NCI-H2227 (cell line): ENCODE measurements at regions not wholly inside any gene's neighbourhood (a gene's known extent, or its start where the extent isn't known, plus 50 kb on each side); places are given as distances from the start of the nearest gene placed in this dataset.
A peak's percentile ranks its signal among the peaks of the same experiment; 100 is the strongest.

Source experiments
- DNase-seq: peaks from one replicate; lab custom pipeline; 2025; ENCODE audit not compliant: unreplicated experiment; lab: John Stamatoyannopoulos, UW

- DNase-seq: peak; percentile 10
Observed at GRCh38 chr2:223368481-223368880, 233.7 kb downstream of the SCG2 start.

GRCh38 chr2:223369889-223370288 is 232.3 kb downstream of the SCG2 start:
- no peak for DNase-seq

- DNase-seq: no peak
Observed at GRCh38 chr2:223383315-223383714, 218.8 kb downstream of the SCG2 start.

GRCh38 chr2:223386189-223386588 is 216.0 kb downstream of the SCG2 start:
- DNase-seq: no peak

- no peak for DNase-seq
Observed at GRCh38 chr2:223386984-223387383, 215.2 kb downstream of the SCG2 start.

- DNase-seq: no peak
Observed at GRCh38 chr2:223389624-223390023, 212.5 kb downstream of the SCG2 start.

- DNase-seq: no peak
Observed at GRCh38 chr2:223396993-223397392, 205.2 kb downstream of the SCG2 start.

GRCh38 chr2:223399357-223399957 is 202.7 kb downstream of the SCG2 start:
- no peak for DNase-seq

GRCh38 chr2:223404616-223405015 is 197.5 kb downstream of the SCG2 start:
- DNase-seq: no peak

- no peak for DNase-seq
Observed at GRCh38 chr2:223414646-223415045, 187.5 kb downstream of the SCG2 start.

GRCh38 chr2:223415071-223415470 is 187.1 kb downstream of the SCG2 start:
- DNase-seq: no peak

- no peak for DNase-seq
Observed at GRCh38 chr2:223416815-223417610, 185.1 kb downstream of the SCG2 start.

- no peak for DNase-seq
Observed at GRCh38 chr2:223418131-223418530, 184.0 kb downstream of the SCG2 start.

- DNase-seq: no peak
Observed at GRCh38 chr2:223418604-223419199, 183.5 kb downstream of the SCG2 start.

- no peak for DNase-seq
Observed at GRCh38 chr2:223420048-223420447, 182.1 kb downstream of the SCG2 start.

- DNase-seq: no peak
Observed at GRCh38 chr2:223431479-223431878, 170.7 kb downstream of the SCG2 start.

- no peak for DNase-seq
Observed at GRCh38 chr2:223433461-223433860, 168.7 kb downstream of the SCG2 start.

- no peak for DNase-seq
Observed at GRCh38 chr2:223437788-223438187, 164.4 kb downstream of the SCG2 start.

- DNase-seq: no peak
Observed at GRCh38 chr2:223439184-223439583, 163.0 kb downstream of the SCG2 start.

- DNase-seq: no peak
Observed at GRCh38 chr2:223439786-223440185, 162.4 kb downstream of the SCG2 start.

- DNase-seq: no peak
Observed at GRCh38 chr2:223442847-223443246, 159.3 kb downstream of the SCG2 start.

GRCh38 chr2:223450246-223450645 is 151.9 kb downstream of the SCG2 start:
- no peak for DNase-seq
